Prostate gland (tissue), 2 donors: ENCODE measurements at regions not wholly inside any gene's neighbourhood (a gene's known extent, or its start where the extent isn't known, plus 50 kb on each side); places are given as distances from the start of the nearest gene placed in this dataset.

Experiments used
- CTCF ChIP-seq, 4 experiments: fragments of 200-600 bp in 2 of 4; fragments of 450-650 bp in 2 of 4; sonication (generic) in 2 of 4; IDR thresholded peaks; 1 replicate in 3 of 4; 2 replicates in 1 of 4; pipeline ENCODE4 v1.5.1; 2016 to 2019; ENCODE audit warnings: antibody characterized with exemption in 4 of 4, mild to moderate bottlenecking in 2 of 4, moderate library complexity in 2 of 4
- POLR2A ChIP-seq: fragments of 450-650 bp; IDR thresholded peaks from one replicate; pipeline ENCODE4 v1.6.1; 2016; ENCODE audit warnings: antibody characterized with exemption, mild to moderate bottlenecking
- POLR2AphosphoS5 ChIP-seq: sonication (generic); formaldehyde crosslinking; IDR thresholded peaks from one replicate; pipeline ENCODE4 v1.6.1; 2017; ENCODE audit warnings: antibody characterized with exemption

GRCh38 chr5:135094339-135095051, 60.5 kb upstream of the PITX1 start:
- no peak for TF ChIP-seq CTCF (IDR thresholded peaks at IDR 0.05)
- TF ChIP-seq POLR2A, result no peak
- no peak for TF ChIP-seq POLR2AphosphoS5
